GM23338 (cell line): ENCODE measurements at regions not wholly inside any gene's neighbourhood (a gene's known extent, or its start where the extent isn't known, plus 50 kb on each side); places are given as distances from the start of the nearest gene placed in this dataset.

Source experiments
- CREB1 ChIP-seq: fragments of 250-450 bp; sonication (Bioruptor Pico); IDR thresholded peaks from 2 replicates; pipeline ENCODE4 v1.5.0; 2020; ENCODE audit warnings: low read depth, mild to moderate bottlenecking, moderate library complexity
- EZH2 ChIP-seq: fragments of 200-600 bp; sonication (generic); IDR thresholded peaks from one replicate; pipeline ENCODE4 v1.8.0; 2017; ENCODE audit warnings: antibody characterized with exemption, mild to moderate bottlenecking, low read depth; ENCODE audit not compliant: unreplicated experiment
- JUNB ChIP-seq: IDR thresholded peaks from one replicate; pipeline ENCODE4 v1.6.1; 2016; ENCODE audit warnings: antibody characterized with exemption; ENCODE audit not compliant: unreplicated experiment
- NANOG ChIP-seq: IDR thresholded peaks from 2 replicates; pipeline ENCODE4 v1.6.1; 2016; ENCODE audit warnings: antibody characterized with exemption, borderline replicate concordance
- REST ChIP-seq: IDR thresholded peaks from one replicate; pipeline ENCODE4 v1.6.1; 2018; ENCODE audit warnings: antibody characterized with exemption; ENCODE audit not compliant: unreplicated experiment
- STAT1 ChIP-seq: IDR thresholded peaks from one replicate; pipeline ENCODE4 v1.6.1; 2016; ENCODE audit warnings: antibody characterized with exemption; ENCODE audit not compliant: unreplicated experiment
- ZNF114 ChIP-seq: fragments of 250-450 bp; sonication (Bioruptor Pico); IDR thresholded peaks from 2 replicates; pipeline ENCODE4 v1.5.0; 2020; ENCODE audit warnings: mild to moderate bottlenecking, moderate library complexity
- TF ChIP-seq, protein P1 (sequence below): fragments of 250-450 bp; sonication (Bioruptor Pico); IDR thresholded peaks from 2 replicates; pipeline ENCODE4 v1.5.0; 2020; ENCODE audit warnings: mild to moderate bottlenecking, moderate library complexity

DNA sequence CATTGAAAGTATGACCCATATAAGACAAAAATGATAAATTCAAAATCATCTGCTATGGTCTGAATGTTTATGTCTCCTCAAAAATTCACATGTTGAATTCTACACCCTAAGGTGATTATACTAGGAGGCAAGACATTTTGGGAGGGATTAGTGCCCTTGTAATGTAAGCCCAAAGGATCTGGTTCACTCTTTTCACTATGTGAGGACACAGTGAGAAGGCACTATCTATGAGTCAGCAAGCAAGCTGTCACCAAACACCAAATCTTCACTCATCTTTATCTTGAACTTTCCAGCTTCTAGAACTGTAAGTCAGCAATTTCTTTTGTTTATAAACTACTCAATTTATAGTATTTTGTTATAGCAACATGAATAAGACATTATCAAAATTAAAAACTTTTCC is 284.7 kb upstream of the ZC3H15 start (continued):
- TF ChIP-seq, protein P1, sequence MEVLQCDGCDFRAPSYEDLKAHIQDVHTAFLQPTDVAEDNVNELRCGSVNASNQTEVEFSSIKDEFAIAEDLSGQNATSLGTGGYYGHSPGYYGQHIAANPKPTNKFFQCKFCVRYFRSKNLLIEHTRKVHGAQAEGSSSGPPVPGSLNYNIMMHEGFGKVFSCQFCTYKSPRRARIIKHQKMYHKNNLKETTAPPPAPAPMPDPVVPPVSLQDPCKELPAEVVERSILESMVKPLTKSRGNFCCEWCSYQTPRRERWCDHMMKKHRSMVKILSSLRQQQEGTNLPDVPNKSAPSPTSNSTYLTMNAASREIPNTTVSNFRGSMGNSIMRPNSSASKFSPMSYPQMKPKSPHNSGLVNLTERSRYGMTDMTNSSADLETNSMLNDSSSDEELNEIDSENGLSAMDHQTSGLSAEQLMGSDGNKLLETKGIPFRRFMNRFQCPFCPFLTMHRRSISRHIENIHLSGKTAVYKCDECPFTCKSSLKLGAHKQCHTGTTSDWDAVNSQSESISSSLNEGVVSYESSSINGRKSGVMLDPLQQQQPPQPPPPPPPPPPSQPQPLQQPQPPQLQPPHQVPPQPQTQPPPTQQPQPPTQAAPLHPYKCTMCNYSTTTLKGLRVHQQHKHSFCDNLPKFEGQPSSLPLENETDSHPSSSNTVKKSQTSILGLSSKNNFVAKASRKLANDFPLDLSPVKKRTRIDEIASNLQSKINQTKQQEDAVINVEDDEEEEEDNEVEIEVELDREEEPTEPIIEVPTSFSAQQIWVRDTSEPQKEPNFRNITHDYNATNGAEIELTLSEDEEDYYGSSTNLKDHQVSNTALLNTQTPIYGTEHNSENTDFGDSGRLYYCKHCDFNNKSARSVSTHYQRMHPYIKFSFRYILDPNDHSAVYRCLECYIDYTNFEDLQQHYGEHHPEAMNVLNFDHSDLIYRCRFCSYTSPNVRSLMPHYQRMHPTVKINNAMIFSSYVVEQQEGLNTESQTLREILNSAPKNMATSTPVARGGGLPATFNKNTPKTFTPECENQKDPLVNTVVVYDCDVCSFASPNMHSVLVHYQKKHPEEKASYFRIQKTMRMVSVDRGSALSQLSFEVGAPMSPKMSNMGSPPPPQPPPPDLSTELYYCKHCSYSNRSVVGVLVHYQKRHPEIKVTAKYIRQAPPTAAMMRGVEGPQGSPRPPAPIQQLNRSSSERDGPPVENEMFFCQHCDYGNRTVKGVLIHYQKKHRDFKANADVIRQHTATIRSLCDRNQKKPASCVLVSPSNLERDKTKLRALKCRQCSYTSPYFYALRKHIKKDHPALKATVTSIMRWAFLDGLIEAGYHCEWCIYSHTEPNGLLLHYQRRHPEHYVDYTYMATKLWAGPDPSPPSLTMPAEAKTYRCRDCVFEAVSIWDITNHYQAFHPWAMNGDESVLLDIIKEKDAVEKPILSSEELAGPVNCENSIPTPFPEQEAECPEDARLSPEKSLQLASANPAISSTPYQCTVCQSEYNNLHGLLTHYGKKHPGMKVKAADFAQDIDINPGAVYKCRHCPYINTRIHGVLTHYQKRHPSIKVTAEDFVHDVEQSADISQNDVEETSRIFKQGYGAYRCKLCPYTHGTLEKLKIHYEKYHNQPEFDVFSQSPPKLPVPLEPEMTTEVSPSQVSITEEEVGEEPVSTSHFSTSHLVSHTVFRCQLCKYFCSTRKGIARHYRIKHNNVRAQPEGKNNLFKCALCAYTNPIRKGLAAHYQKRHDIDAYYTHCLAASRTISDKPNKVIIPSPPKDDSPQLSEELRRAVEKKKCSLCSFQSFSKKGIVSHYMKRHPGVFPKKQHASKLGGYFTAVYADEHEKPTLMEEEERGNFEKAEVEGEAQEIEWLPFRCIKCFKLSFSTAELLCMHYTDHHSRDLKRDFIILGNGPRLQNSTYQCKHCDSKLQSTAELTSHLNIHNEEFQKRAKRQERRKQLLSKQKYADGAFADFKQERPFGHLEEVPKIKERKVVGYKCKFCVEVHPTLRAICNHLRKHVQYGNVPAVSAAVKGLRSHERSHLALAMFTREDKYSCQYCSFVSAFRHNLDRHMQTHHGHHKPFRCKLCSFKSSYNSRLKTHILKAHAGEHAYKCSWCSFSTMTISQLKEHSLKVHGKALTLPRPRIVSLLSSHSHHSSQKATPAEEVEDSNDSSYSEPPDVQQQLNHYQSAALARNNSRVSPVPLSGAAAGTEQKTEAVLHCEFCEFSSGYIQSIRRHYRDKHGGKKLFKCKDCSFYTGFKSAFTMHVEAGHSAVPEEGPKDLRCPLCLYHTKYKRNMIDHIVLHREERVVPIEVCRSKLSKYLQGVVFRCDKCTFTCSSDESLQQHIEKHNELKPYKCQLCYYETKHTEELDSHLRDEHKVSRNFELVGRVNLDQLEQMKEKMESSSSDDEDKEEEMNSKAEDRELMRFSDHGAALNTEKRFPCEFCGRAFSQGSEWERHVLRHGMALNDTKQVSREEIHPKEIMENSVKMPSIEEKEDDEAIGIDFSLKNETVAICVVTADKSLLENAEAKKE (CRISPR knock-in tag), result no peak
- TF ChIP-seq CREB1 (CRISPR knock-in tag) (no peak), EZH2 (no peak), JUNB (no peak), REST (no peak), STAT1 (no peak), NANOG (no peak), ZNF114 (CRISPR knock-in tag) (no peak)
